ENCODE measurements at regions not wholly inside any gene's neighbourhood (a gene's known extent, or its start where the extent isn't known, plus 50 kb on each side); places are given as distances from the start of the nearest gene placed in this dataset.
"Not testable (repeated sequence)": the region's sequence is repeated elsewhere in the genome, so short reads cannot be mapped to it uniquely, and the experiment has no call there.

- no peak for DNase-seq (ENCODE audit: low read depth)
- TF ChIP-seq CTCF (conservative IDR thresholded peaks at IDR 0.05; ENCODE audit: low read depth, low read length), result no peak
- H3K4me3 ChIP-seq (ENCODE audit: low read length), result no peak overlapping the region
Observed at GRCh38 chr13:50425772-50426171, 410.5 kb downstream of the KCNRG start.

- no peak overlapping the region for H3K4me3 ChIP-seq (ENCODE audit: low read length)
- TF ChIP-seq CTCF (conservative IDR thresholded peaks at IDR 0.05; ENCODE audit: low read depth, low read length), result no peak
- no peak for DNase-seq (ENCODE audit: low read depth)
Observed at GRCh38 chr13:50426927-50427326, 411.7 kb downstream of the KCNRG start.

- DNase-seq (ENCODE audit: low read depth); H3K4me3 ChIP-seq (ENCODE audit: low read length): not testable (repeated sequence)
Observed at GRCh38 chr13:50427511-50427910, 412.3 kb downstream of the KCNRG start.

- no peak overlapping the region for H3K4me3 ChIP-seq (ENCODE audit: low read length)
- DNase-seq (ENCODE audit: low read depth), result no peak
- no peak for TF ChIP-seq CTCF (conservative IDR thresholded peaks at IDR 0.05; ENCODE audit: low read depth, low read length)
Observed at GRCh38 chr13:50428183-50428877, 413.1 kb downstream of the KCNRG start.

GRCh38 chr13:50435011-50435410 lies 408.5 kb downstream of the DLEU7 start:
- TF ChIP-seq CTCF (conservative IDR thresholded peaks at IDR 0.05; ENCODE audit: low read depth, low read length), result no peak
- H3K4me3 ChIP-seq (ENCODE audit: low read length), result no peak overlapping the region
- no peak for DNase-seq (ENCODE audit: low read depth)

GRCh38 chr13:50437252-50437651 lies 406.2 kb downstream of the DLEU7 start:
- DNase-seq (ENCODE audit: low read depth), result peak; percentile 87
- TF ChIP-seq CTCF (conservative IDR thresholded peaks at IDR 0.05; ENCODE audit: low read depth, low read length), result no peak
- H3K4me3 ChIP-seq (ENCODE audit: low read length), result no peak overlapping the region

GRCh38 chr13:50438351-50438750 lies 405.1 kb downstream of the DLEU7 start:
- DNase-seq (ENCODE audit: low read depth), result no peak
- H3K4me3 ChIP-seq (ENCODE audit: low read length), result no peak overlapping the region
- no peak for TF ChIP-seq CTCF (conservative IDR thresholded peaks at IDR 0.05; ENCODE audit: low read depth, low read length)
